IMR-90 (cell line): ENCODE measurements at regions not wholly inside any gene's neighbourhood (a gene's known extent, or its start where the extent isn't known, plus 50 kb on each side); places are given as distances from the start of the nearest gene placed in this dataset.

Experiments
- ATAC-seq: fragments of 200-7000 bp; cut with Tn5 transposase; 2 replicates; pipeline ENCODE4 v1.9.1; 2020; ENCODE audit warnings: low read depth, mild to moderate bottlenecking, moderate library complexity
- BruUV-seq: library from RNA; stranded (reverse); fragments of 400-500 nt; replicated peaks from 2 replicates; lab custom pipeline; 2021; lab: Mats Ljungman, UMichigan
- CTCF ChIA-PET: fragments of 300-600 bp; formaldehyde crosslinking; extraction: SDS; loops from one replicate; lab custom pipeline; 2021; ENCODE audit warnings: antibody characterized with exemption; lab: Yijun Ruan, JAX
- POLR2A ChIA-PET: fragments of 300-600 bp; sonication (Branson Sonifier 250); formaldehyde crosslinking; loops from one replicate; lab custom pipeline; 2022; ENCODE audit warnings: antibody characterized with exemption; ENCODE audit not compliant: unreplicated experiment; lab: Charles Lee
- DNase-seq: peaks from one replicate; pipeline ENCODE4 v3.0.0; 2013
- H2AFZ ChIP-seq: replicated peaks from 2 replicates; pipeline ENCODE3; 2013; ENCODE audit warnings: low read length, mild to moderate bottlenecking; ENCODE audit not compliant: poor library complexity
- H2AK5ac ChIP-seq: 2 replicates; pipeline ENCODE4 v1.6.1; 2013; ENCODE audit warnings: low read depth, low read length, inconsistent platforms
- H2AK9ac ChIP-seq: replicated peaks from 2 replicates; pipeline ENCODE3; 2013; ENCODE audit warnings: mild to moderate bottlenecking, low read depth, low read length, moderate library complexity; ENCODE audit not compliant: poor library complexity
- H2BK120ac ChIP-seq: 2 replicates; pipeline ENCODE4 v1.6.1; 2013; ENCODE audit warnings: low read depth, low read length, inconsistent platforms
- H2BK15ac ChIP-seq: 3 replicates; pipeline ENCODE4 v1.6.1; 2013; ENCODE audit warnings: low read depth, low read length, inconsistent platforms
- H2BK20ac ChIP-seq: 2 replicates; pipeline ENCODE4 v1.6.1; 2013; ENCODE audit warnings: low read depth, mild to moderate bottlenecking, inconsistent platforms, low read length, moderate library complexity
- H2BK5ac ChIP-seq: 2 replicates; pipeline ENCODE4 v1.6.1; 2013; ENCODE audit warnings: mild to moderate bottlenecking, low read depth, low read length, inconsistent platforms; ENCODE audit not compliant: poor library complexity, severe bottlenecking
- H3K14ac ChIP-seq: replicated peaks from 2 replicates; pipeline ENCODE4 v1.6.1; 2013; ENCODE audit warnings: low read depth, low read length, inconsistent platforms
- H3K18ac ChIP-seq: 2 replicates; pipeline ENCODE4 v1.6.1; 2013; ENCODE audit warnings: low read depth, low read length, control low read depth
- H3K23ac ChIP-seq: 2 replicates; pipeline ENCODE4 v1.6.1; 2013; ENCODE audit warnings: low read depth, low read length, inconsistent platforms
- H3K27ac ChIP-seq: 2 replicates; pipeline ENCODE4 v1.5.1; 2013; ENCODE audit warnings: mild to moderate bottlenecking, control low read depth, low read length; ENCODE audit not compliant: insufficient read depth
- H3K27me3 ChIP-seq: 2 replicates; pipeline ENCODE4 v1.6.1; 2013; ENCODE audit warnings: low read length; ENCODE audit not compliant: control insufficient read depth, insufficient read depth
- H3K36me3 ChIP-seq: 2 replicates; pipeline ENCODE4 v1.6.1; 2013; ENCODE audit warnings: low read length, mixed read lengths; ENCODE audit not compliant: control insufficient read depth, insufficient read depth
- H3K4ac ChIP-seq: 2 replicates; pipeline ENCODE4 v1.6.1; 2013; ENCODE audit warnings: low read depth, low read length, inconsistent platforms
- H3K4me1 ChIP-seq: 2 replicates; pipeline ENCODE4 v1.6.1; 2013; ENCODE audit warnings: low read length, mixed read lengths; ENCODE audit not compliant: control insufficient read depth, insufficient read depth
- H3K4me2 ChIP-seq: 2 replicates; pipeline ENCODE4 v1.6.1; 2013; ENCODE audit warnings: low read depth, mild to moderate bottlenecking, control low read depth, low read length, moderate library complexity
- H3K4me3 ChIP-seq: 2 replicates; pipeline ENCODE4 v1.5.1; 2013; ENCODE audit warnings: low read depth, mild to moderate bottlenecking, control low read depth, low read length, moderate library complexity; ENCODE audit not compliant: insufficient read depth
- H3K56ac ChIP-seq: 2 replicates; pipeline ENCODE4 v1.6.1; 2013; ENCODE audit warnings: low read length, inconsistent platforms; ENCODE audit not compliant: insufficient read depth; ENCODE audit errors: extremely low read depth
- H3K79me1 ChIP-seq, 2 experiments: 2 replicates each; pipeline ENCODE4 v1.6.1; 2013; ENCODE audit warnings: low read length in 2 of 2, inconsistent platforms in 1 of 2, low read depth in 1 of 2
- H3K9ac ChIP-seq: 2 replicates; pipeline ENCODE4 v1.6.1; 2013; ENCODE audit warnings: low read depth, low read length, control low read depth
- H3K9me1 ChIP-seq: 2 replicates; pipeline ENCODE4 v1.6.1; 2013; ENCODE audit warnings: low read length, inconsistent platforms; ENCODE audit not compliant: insufficient read depth
- H3K9me3 ChIP-seq: 2 replicates; pipeline ENCODE4 v1.6.1; 2013; ENCODE audit warnings: low read length; ENCODE audit not compliant: control insufficient read depth, insufficient read depth
- H4K20me1 ChIP-seq: 2 replicates; pipeline ENCODE4 v1.6.1; 2013; ENCODE audit warnings: low read length, inconsistent platforms; ENCODE audit not compliant: insufficient read depth
- H4K5ac ChIP-seq: 2 replicates; pipeline ENCODE4 v1.6.1; 2013; ENCODE audit warnings: mild to moderate bottlenecking, low read depth, low read length, control low read depth
- H4K8ac ChIP-seq, 2 experiments: 2 replicates each; pipeline ENCODE4 v1.6.1; 2013; ENCODE audit warnings: low read depth in 2 of 2, low read length in 2 of 2, control low read depth in 1 of 2, inconsistent platforms in 1 of 2
- H4K91ac ChIP-seq: 2 replicates; pipeline ENCODE4 v1.6.1; 2013; ENCODE audit warnings: low read depth, low read length, inconsistent platforms; ENCODE audit not compliant: insufficient read depth
- BHLHE40 ChIP-seq: fragments of 150-350 bp; IDR thresholded peaks from 2 replicates; pipeline ENCODE4 v1.6.1; 2016; ENCODE audit warnings: mild to moderate bottlenecking, low read depth, low read length
- CEBPB ChIP-seq: IDR thresholded peaks from 2 replicates; pipeline ENCODE4 v1.6.1; 2012; ENCODE audit warnings: low read depth, low read length, improper control_type of control experiment
- CHD1 ChIP-seq: IDR thresholded peaks from 2 replicates; pipeline ENCODE4 v1.6.1; 2012; ENCODE audit warnings: low read depth, low read length, improper control_type of control experiment
- CTCF ChIP-seq: conservative IDR thresholded peaks from 2 replicates; pipeline ENCODE4 v1.5.1; 2012; ENCODE audit warnings: mild to moderate bottlenecking, low read depth, low read length, improper control_type of control experiment
- ELK1 ChIP-seq: fragments of 150-350 bp; IDR thresholded peaks from 2 replicates; pipeline ENCODE4 v1.6.1; 2016; ENCODE audit warnings: low read depth, mild to moderate bottlenecking, low read length, moderate library complexity, borderline replicate concordance
- FOS ChIP-seq: fragments of 150-350 bp; IDR thresholded peaks from 2 replicates; pipeline ENCODE4 v1.6.1; 2016; ENCODE audit warnings: low read depth, low read length
- MAFK ChIP-seq: IDR thresholded peaks from 2 replicates; pipeline ENCODE4 v1.6.1; 2012; ENCODE audit warnings: low read depth, low read length, improper control_type of control experiment
- MAZ ChIP-seq: IDR thresholded peaks from 2 replicates; pipeline ENCODE4 v1.6.1; 2012; ENCODE audit warnings: low read depth, mild to moderate bottlenecking, low read length, improper control_type of control experiment, moderate library complexity, borderline replicate concordance
- NFE2L2 ChIP-seq: fragments of 150-350 bp; IDR thresholded peaks from 2 replicates; pipeline ENCODE4 v1.6.1; 2016; ENCODE audit warnings: low read depth, mild to moderate bottlenecking, low read length
- POLR2A ChIP-seq: IDR thresholded peaks from 2 replicates; pipeline ENCODE4 v1.6.1; 2012; ENCODE audit warnings: mild to moderate bottlenecking, low read depth, low read length
- RAD21 ChIP-seq: IDR thresholded peaks from 2 replicates; pipeline ENCODE4 v1.6.1; 2012; ENCODE audit warnings: low read length, improper control_type of control experiment
- RCOR1 ChIP-seq: IDR thresholded peaks from 2 replicates; pipeline ENCODE4 v1.6.1; 2012; ENCODE audit warnings: mild to moderate bottlenecking, low read length, improper control_type of control experiment; ENCODE audit not compliant: insufficient replicate concordance
- RFX5 ChIP-seq: IDR thresholded peaks from 2 replicates; pipeline ENCODE4 v1.8.0; 2012; ENCODE audit warnings: low read depth, mild to moderate bottlenecking, low read length, moderate library complexity
- SMC3 ChIP-seq: fragments of 150-350 bp; IDR thresholded peaks from 2 replicates; pipeline ENCODE4 v1.6.1; 2016; ENCODE audit warnings: low read depth, mild to moderate bottlenecking, antibody characterized with exemption, low read length, moderate library complexity
- USF2 ChIP-seq: fragments of 150-350 bp; IDR thresholded peaks from 2 replicates; pipeline ENCODE4 v1.6.1; 2017; ENCODE audit warnings: mild to moderate bottlenecking, antibody characterized with exemption, low read length, low read depth
- WGBS, 2 experiments: methylation state at CpG; one replicate each; pipeline versions ENCODE4 v1.1.5 to v1.1.7; 2013; ENCODE audit warnings: missing lambda C conversion rate in 2 of 2; ENCODE audit not compliant: insufficient read length in 1 of 2; ENCODE audit errors: extremely low coverage in 2 of 2; 5-methylcytosine and 5-hydroxymethylcytosine counted together
- dilution Hi-C: fragments of 300-500 bp; cut with HindIII; formaldehyde crosslinking; loops from one replicate; pipeline ENCODE4 v1.14.3; 2018; ENCODE audit warnings: low sequenced_read_pairs; ENCODE audit not compliant: unreplicated experiment
- in situ Hi-C: fragments of 300-500 bp; cut with MboI; formaldehyde crosslinking; loops from 3 replicates; pipeline ENCODE4 v1.14.3; 2019; ENCODE audit warnings: low sequenced_read_pairs, inconsistent platforms, mixed read lengths
- intact Hi-C: fragments of 100-400 bp; cut with micrococcal nuclease; formaldehyde crosslinking; loops from 2 replicates; pipeline ENCODE4 v1.10.0; 2022

- Histone ChIP-seq H4K20me1 (no peaks in the 10 kb centered on the region), H2BK15ac (no peak overlapping the region), H3K9ac (no peak overlapping the region), H3K9me3 (peaks cover 7% of the 10 kb centered on the region), H2BK120ac (peak overlapping the region; percentile 83), H3K18ac (peak overlapping the region; percentile 52; the same call in 1 of the 2 replicates), H3K4me3 (no peak overlapping the region), H3K36me3 (no peaks in the 10 kb centered on the region), H3K4ac (peak overlapping the region; percentile 82), H4K8ac (peak overlapping the region in 1 of 2 experiments; percentile 72; a peak in 2 of 4 replicates), H3K4me2 (no peak overlapping the region), H3K23ac (peak overlapping the region; percentile 83), H3K27ac (no peak overlapping the region), H2BK5ac (no peak overlapping the region), H2AK9ac (no peak overlapping the region), H4K91ac (peak overlapping the region; percentile 6; the same call in 1 of the 2 replicates), H2AK5ac (peak overlapping the region; percentile 38; the same call in 1 of the 2 replicates), H3K14ac (peak overlapping the region; percentile 94), H2AFZ (no peak overlapping the region), H3K9me1 (no peaks in the 10 kb centered on the region), H4K5ac (peak overlapping the region; percentile 60; the same call in 1 of the 2 replicates), H3K4me1 (peaks cover 6% of the 10 kb centered on the region; the same call in 1 of the 2 replicates), H2BK20ac (peak overlapping the region; percentile 93), H3K56ac (no peak overlapping the region), H3K79me1 (no peaks in the 10 kb centered on the region), H3K27me3 (no peaks in the 10 kb centered on the region)
- BruUV-seq: no TSS peak
- WGBS, 2 experiments: no CpG with 5 or more reads among the region's 1 CpG
- TF ChIP-seq CEBPB (no peak), ELK1 (no peak), RCOR1 (no peak), BHLHE40 (no peak), NFE2L2 (no peak), SMC3 (no peak), RAD21 (no peak), CTCF (no peak), RFX5 (no peak), FOS (no peak), CHD1 (no peak), MAFK (no peak), POLR2A (no peak), USF2 (no peak), MAZ (no peak)
- ChIA-PET CTCF (no interaction called here), POLR2A (no interaction called here)
- dilution Hi-C loops: no loop called here
- ATAC-seq (peak; percentile 35; the same call in 1 of the 2 replicates), DNase-seq (peak; percentile 18)
- in situ Hi-C loops: no loop called here
- intact Hi-C loops: no loop called here
These were observed 73.7 kb upstream of the ODAD2 start for GRCh38 chr10:28072573-28072972.
